NCI-H1417 (cell line): ENCODE measurements at regions not wholly inside any gene's neighbourhood (a gene's known extent, or its start where the extent isn't known, plus 50 kb on each side); places are given as distances from the start of the nearest gene placed in this dataset.
"Not testable (repeated sequence)": the region's sequence is repeated elsewhere in the genome, so short reads cannot be mapped to it uniquely, and the experiment has no call there.

Experiments
- DNase-seq, 3 experiments: peaks; one replicate each; lab custom pipeline; 2025; lab: John Stamatoyannopoulos, UW

- DNase-seq: peak in 1 of 3 experiments; percentile 3
These were observed 252.7 kb upstream of the GRIA1 start for GRCh38 chr5:153237671-153238332.

GRCh38 chr5:153257381-153257780 is 233.1 kb upstream of the GRIA1 start:
- DNase-seq: no peak

GRCh38 chr5:153258469-153258868 is 232.0 kb upstream of the GRIA1 start:
- DNase-seq: no peak

GRCh38 chr5:153267506-153267905 is 223.0 kb upstream of the GRIA1 start:
- no peak for DNase-seq

GRCh38 chr5:153275695-153276094 is 214.8 kb upstream of the GRIA1 start:
- no peak for DNase-seq

GRCh38 chr5:153276151-153276550 is 214.3 kb upstream of the GRIA1 start:
- DNase-seq: no peak

GRCh38 chr5:153296251-153296844 is 194.1 kb upstream of the GRIA1 start:
- DNase-seq: not testable (repeated sequence)

- no peak for DNase-seq
These were observed 190.6 kb upstream of the GRIA1 start for GRCh38 chr5:153299891-153300290.

- DNase-seq: no peak
These were observed 182.2 kb upstream of the GRIA1 start for GRCh38 chr5:153308282-153308681.

GRCh38 chr5:153318556-153318955 is 171.9 kb upstream of the GRIA1 start:
- no peak for DNase-seq

GRCh38 chr5:153321478-153321877 is 169.0 kb upstream of the GRIA1 start:
- no peak for DNase-seq

- no peak for DNase-seq
These were observed 150.3 kb upstream of the GRIA1 start for GRCh38 chr5:153340139-153340538.

- peak in 1 of 3 experiments; percentile 68 for DNase-seq
These were observed 149.7 kb upstream of the GRIA1 start for GRCh38 chr5:153340738-153341137.

- DNase-seq: no peak
These were observed 148.0 kb upstream of the GRIA1 start for GRCh38 chr5:153342487-153342886.

- no peak for DNase-seq
These were observed 142.9 kb upstream of the GRIA1 start for GRCh38 chr5:153347611-153348010.

- DNase-seq: peak in 1 of 3 experiments; percentile 2
These were observed 140.1 kb upstream of the GRIA1 start for GRCh38 chr5:153350175-153350883.

GRCh38 chr5:153352685-153353219 is 137.7 kb upstream of the GRIA1 start:
- peak in 2 of 3 experiments; percentile 62 to 83 for DNase-seq

GRCh38 chr5:153357493-153358112 is 132.9 kb upstream of the GRIA1 start:
- no peak for DNase-seq

GRCh38 chr5:153358315-153358976 is 132.0 kb upstream of the GRIA1 start:
- no peak for DNase-seq

- DNase-seq: no peak
These were observed 129.6 kb upstream of the GRIA1 start for GRCh38 chr5:153360860-153361259.

GRCh38 chr5:153361735-153362409 is 128.6 kb upstream of the GRIA1 start:
- peak in 1 of 3 experiments; percentile 32 for DNase-seq
